CD14-positive monocyte (primary cell): ENCODE measurements at regions not wholly inside any gene's neighbourhood (a gene's known extent, or its start where the extent isn't known, plus 50 kb on each side); places are given as distances from the start of the nearest gene placed in this dataset.

Experiments
- DNase-seq, 3 donors: peaks; one replicate each; pipeline ENCODE4 v3.0.0-alpha.2; 2011 to 2022
- H2AFZ ChIP-seq: 2 replicates; pipeline ENCODE4 v1.6.0; 2012; ENCODE audit warnings: mild to moderate bottlenecking, low read depth, low read length, inconsistent platforms; ENCODE audit not compliant: insufficient read depth, poor library complexity, severe bottlenecking
- H3K27ac ChIP-seq, 2 donors: 1 replicate in 1 of 2; 2 replicates in 1 of 2; pipeline ENCODE4 v1.5.1; 2012 to 2013; ENCODE audit warnings: low read length in 2 of 2, control low read depth in 1 of 2, inconsistent platforms in 1 of 2, low read depth in 1 of 2, mild to moderate bottlenecking in 1 of 2
- H3K27me3 ChIP-seq, 2 donors: one replicate each; pipeline versions ENCODE4 v1.6.0 to v1.6.1; 2011 to 2013; ENCODE audit warnings: low read length in 2 of 2; ENCODE audit not compliant: control insufficient read depth in 2 of 2, insufficient read depth in 2 of 2
- H3K36me3 ChIP-seq, 2 donors: replicated peaks in 1 of 2; 1 replicate in 1 of 2; 2 replicates in 1 of 2; pipeline versions ENCODE4 v1.5.1 to v1.6.1; 2012 to 2013; ENCODE audit warnings: low read length in 2 of 2, control low read depth in 1 of 2, inconsistent platforms in 1 of 2, mild to moderate bottlenecking in 1 of 2; ENCODE audit not compliant: insufficient read depth in 2 of 2, control insufficient read depth in 1 of 2
- H3K4me1 ChIP-seq, 2 donors: 1 replicate in 1 of 2; 2 replicates in 1 of 2; pipeline versions ENCODE4 v1.5.1 to v1.6.1; 2012 to 2013; ENCODE audit warnings: low read length in 2 of 2, control low read depth in 1 of 2, inconsistent platforms in 1 of 2, mild to moderate bottlenecking in 1 of 2, moderate library complexity in 1 of 2; ENCODE audit not compliant: insufficient read depth in 2 of 2, control insufficient read depth in 1 of 2
- H3K4me2 ChIP-seq: replicated peaks from 2 replicates; pipeline ENCODE3; 2012; ENCODE audit warnings: low read length, moderate library complexity, mild to moderate bottlenecking; ENCODE audit not compliant: poor library complexity, severe bottlenecking; ENCODE audit errors: extremely low read depth
- H3K4me3 ChIP-seq, 3 experiments: fragments of 200-600 bp in 1 of 3; sonication (generic) in 1 of 3; replicated peaks in 1 of 3; 1 replicate in 2 of 3; 2 replicates in 1 of 3; pipeline ENCODE4 v1.5.1; 2011 to 2013; ENCODE audit warnings: low read length in 3 of 3, mild to moderate bottlenecking in 3 of 3, control low read depth in 2 of 3, low read depth in 2 of 3, inconsistent platforms in 1 of 3, moderate library complexity in 1 of 3
- H3K79me2 ChIP-seq: 2 replicates; pipeline ENCODE4 v1.6.0; 2012; ENCODE audit warnings: mild to moderate bottlenecking, control low read depth, inconsistent platforms, low read length, moderate library complexity; ENCODE audit not compliant: insufficient read depth
- H3K9ac ChIP-seq: 2 replicates; pipeline ENCODE4 v1.6.0; 2017; ENCODE audit warnings: low read length, mild to moderate bottlenecking; ENCODE audit not compliant: insufficient read depth, poor library complexity, severe bottlenecking
- H3K9me3 ChIP-seq, 2 donors: replicated peaks in 1 of 2; 1 replicate in 1 of 2; 2 replicates in 1 of 2; pipeline versions ENCODE4 v1.5.1 to v1.6.1; 2012 to 2013; ENCODE audit warnings: low read length in 2 of 2, control low read depth in 1 of 2; ENCODE audit not compliant: control insufficient read depth in 1 of 2, insufficient read depth in 1 of 2
- H4K20me1 ChIP-seq: 2 replicates; pipeline ENCODE4 v1.6.0; 2012; ENCODE audit warnings: mild to moderate bottlenecking, low read length, control low read depth, moderate library complexity; ENCODE audit not compliant: insufficient read depth
- H3K27ac Mint-ChIP-seq, 7 donors: one replicate each; pipeline ENCODE4 v1.8.0; 2020; ENCODE audit warnings: mild to moderate bottlenecking in 7 of 7, mixed read lengths in 7 of 7, moderate library complexity in 6 of 7, inconsistent platforms in 2 of 7
- H3K27me3 Mint-ChIP-seq, 3 donors: one replicate each; pipeline ENCODE4 v1.8.0; 2021 to 2022; ENCODE audit warnings: low read depth in 3 of 3, mild to moderate bottlenecking in 3 of 3, mixed read lengths in 3 of 3, moderate library complexity in 3 of 3, inconsistent platforms in 1 of 3
- H3K36me3 Mint-ChIP-seq, 2 donors: one replicate each; pipeline ENCODE4 v1.8.0; 2020; ENCODE audit warnings: mixed read lengths in 2 of 2, inconsistent platforms in 1 of 2, mild to moderate bottlenecking in 1 of 2
- H3K4me1 Mint-ChIP-seq: one replicate; pipeline ENCODE4 v1.8.0; 2020; ENCODE audit warnings: mild to moderate bottlenecking, mixed read lengths
- H3K4me3 Mint-ChIP-seq, 2 donors: one replicate each; pipeline ENCODE4 v1.8.0; 2020; ENCODE audit warnings: mild to moderate bottlenecking in 2 of 2, mixed read lengths in 2 of 2, moderate library complexity in 1 of 2
- H3K9me3 Mint-ChIP-seq, 7 donors: one replicate each; pipeline ENCODE4 v1.8.0; 2020 to 2022; ENCODE audit warnings: mixed read lengths in 7 of 7, mild to moderate bottlenecking in 6 of 7, moderate library complexity in 6 of 7, inconsistent platforms in 2 of 7
- CTCF ChIP-seq: fragments of 200-600 bp; IDR thresholded peaks from one replicate; pipeline ENCODE4 v1.8.0; 2022; ENCODE audit warnings: antibody characterized with exemption, mild to moderate bottlenecking
- WGBS: methylation state at CpG from one replicate; pipeline ENCODE4 v1.1.5; 2013; ENCODE audit warnings: missing lambda C conversion rate; ENCODE audit not compliant: insufficient coverage; 5-methylcytosine and 5-hydroxymethylcytosine counted together
- intact Hi-C, 2 donors: fragments of 100-400 bp; cut with micrococcal nuclease; formaldehyde crosslinking; loops; one replicate each; pipeline versions ENCODE4 v1.15.0 to v1.15.1; 2023

- Histone ChIP-seq H3K4me3 (no peak overlapping the region), H3K27ac (no peak overlapping the region), H3K79me2 (peaks cover 5% of the 10 kb centered on the region), H3K4me1 (peaks cover 77 to 80% of the 10 kb centered on the region in 2 donors), H4K20me1 (no peaks in the 10 kb centered on the region), H3K9ac (no peak overlapping the region), H3K27me3 (no peaks in the 10 kb centered on the region), H2AFZ (no peak overlapping the region), H3K4me2 (peak overlapping the region; percentile 72), H3K9me3 (no peaks in the 10 kb centered on the region), H3K36me3 (no peaks in the 10 kb centered on the region)
- Mint-ChIP-seq H3K9me3 (peaks cover 0 to 2% (median 0%) of the 10 kb centered on the region in 7 donors), H3K4me1 (peaks cover 54% of the 10 kb centered on the region), H3K4me3 (no peak overlapping the region), H3K36me3 (peaks cover 0 to 3% of the 10 kb centered on the region in 2 donors), H3K27me3 (peaks cover 0 to 7% (median 0%) of the 10 kb centered on the region in 3 donors), H3K27ac (peak overlapping the region; percentile 90 to 98 (median 95))
- WGBS: 51% methylated on average over 7 of the region's 8 CpGs
- no peak for DNase-seq
- no peak for TF ChIP-seq CTCF
- intact Hi-C loops: loop anchor here (5.0 to 10.0 kb wide), 3 partner anchors 90 to 533 kb away; no protein-coding TSS in a partner anchor
These were observed 175.7 kb downstream of the PSMG1 start for GRCh38 chr21:39007532-39007931.

- H3K4me2 ChIP-seq: peak overlapping the region; percentile 72
- peak overlapping the region; percentile 27 for H3K9ac ChIP-seq
- H3K27me3 ChIP-seq: no peaks in the 10 kb centered on the region
- Mint-ChIP-seq H3K9me3 (peaks cover 0 to 2% (median 0%) of the 10 kb centered on the region in 7 donors), H3K4me1 (peaks cover 54% of the 10 kb centered on the region), H3K36me3 (peaks cover 0 to 7% of the 10 kb centered on the region in 2 donors), H3K4me3 (peak overlapping the region; percentile 64 to 80), H3K27me3 (peaks cover 0 to 7% (median 0%) of the 10 kb centered on the region in 3 donors), H3K27ac (peak overlapping the region; percentile 90 to 98 (median 95))
- TF ChIP-seq CTCF: no peak
- peak; percentile 36 to 57 (median 48) for DNase-seq
- peaks cover 69 to 72% of the 10 kb centered on the region in 2 donors for H3K4me1 ChIP-seq
- intact Hi-C loops: loop anchor here (5.0 to 10.0 kb wide), 3 partner anchors 91 to 532 kb away; no protein-coding TSS in a partner anchor
- H2AFZ ChIP-seq: peak overlapping the region; percentile 65
- H3K9me3 ChIP-seq: no peaks in the 10 kb centered on the region
- H3K79me2 ChIP-seq: peaks cover 5% of the 10 kb centered on the region
- WGBS: 2% methylated on average over 6 of the region's 7 CpGs
- no peaks in the 10 kb centered on the region for H3K36me3 ChIP-seq
- no peaks in the 10 kb centered on the region for H4K20me1 ChIP-seq
- H3K27ac ChIP-seq: peak overlapping the region; percentile 80 to 85
- peak overlapping the region; percentile 5 to 68 (median 9) for H3K4me3 ChIP-seq
These were observed 176.5 kb downstream of the PSMG1 start for GRCh38 chr21:39006571-39007311.
